GM10248 (cell line): ENCODE measurements at regions not wholly inside any gene's neighbourhood (a gene's known extent, or its start where the extent isn't known, plus 50 kb on each side); places are given as distances from the start of the nearest gene placed in this dataset.

ENCODE experiments used
- CTCF ChIA-PET: fragments of 300-600 bp; sonication (Branson Sonifier 250); formaldehyde crosslinking; extraction: SDS; loops from one replicate; lab custom pipeline; 2021; ENCODE audit warnings: antibody characterized with exemption; lab: Yijun Ruan, JAX
- POLR2A ChIA-PET: fragments of 350-650 bp; sonication (Branson Sonifier 250); formaldehyde crosslinking; extraction: SDS; loops from one replicate; lab custom pipeline; 2020; ENCODE audit warnings: antibody characterized with exemption; lab: Yijun Ruan, JAX
- DNase-seq: peaks from one replicate; pipeline ENCODE4 v3.0.0; 2012; ENCODE audit errors: extremely low spot score
- CTCF ChIP-seq: IDR thresholded peaks from 2 replicates; pipeline ENCODE4 v1.5.1; 2012; ENCODE audit warnings: mild to moderate bottlenecking, low read depth; ENCODE audit errors: extremely low read depth, missing control alignments, control extremely low read depth

- no peak for DNase-seq
- TF ChIP-seq CTCF, result no peak
- ChIA-PET CTCF (interaction anchor here (1.0 kb wide), 1 partner anchor 25 kb away, joined by 3 read pairs; no protein-coding TSS in a partner anchor), POLR2A (no interaction called here)
Observed at GRCh38 chr12:78384541-78384940, 480.0 kb upstream of the SYT1 start.

- POLR2A ChIA-PET, result no interaction called here
Observed at GRCh38 chr12:78385541-78385940, 479.0 kb upstream of the SYT1 start.

GRCh38 chr12:78386871-78387270 lies 477.7 kb upstream of the SYT1 start:
- ChIA-PET POLR2A (no interaction called here), CTCF (interaction anchor here (0.9 kb wide), 1 partner anchor 15 kb away, joined by 3 read pairs; no protein-coding TSS in a partner anchor)
- TF ChIP-seq CTCF, result no peak
- no peak for DNase-seq

More at GRCh38 chr12:78385541-78385940, 479.0 kb upstream of the SYT1 start:
- DNase-seq, result no peak
- no peak for TF ChIP-seq CTCF
- CTCF ChIA-PET, result no interaction called here

- TF ChIP-seq CTCF, result no peak
- DNase-seq, result no peak
- CTCF ChIA-PET, result no interaction called here
- POLR2A ChIA-PET, result no interaction called here
Observed at GRCh38 chr12:78387721-78388120, 476.9 kb upstream of the SYT1 start.

- ChIA-PET POLR2A (no interaction called here), CTCF (interaction anchor here (0.8 to 1.6 kb wide), 2 partner anchors 8 to 52 kb away, joined by 3 read pairs; no protein-coding TSS in a partner anchor)
- DNase-seq, result no peak
- no peak for TF ChIP-seq CTCF
Observed at GRCh38 chr12:78388461-78388860, 476.1 kb upstream of the SYT1 start.

GRCh38 chr12:78390920-78391319 lies 473.7 kb upstream of the SYT1 start:
- POLR2A ChIA-PET, result no interaction called here
- no peak for DNase-seq
- TF ChIP-seq CTCF, result no peak
- CTCF ChIA-PET, result interaction anchor here (1.3 kb wide), 1 partner anchor 11 kb away, joined by 3 read pairs; no protein-coding TSS in a partner anchor
